PC-9 (cell line): ENCODE measurements at regions not wholly inside any gene's neighbourhood (a gene's known extent, or its start where the extent isn't known, plus 50 kb on each side); places are given as distances from the start of the nearest gene placed in this dataset.

Experiments used
- BruUV-seq: library from RNA; stranded (reverse); fragments of 400-500 nt; replicated peaks from 2 replicates; lab custom pipeline; 2021; lab: Mats Ljungman, UMichigan
- CTCF ChIA-PET: fragments of 300-600 bp; sonication (Branson Sonifier 250); formaldehyde crosslinking; loops from one replicate; lab custom pipeline; 2022; ENCODE audit warnings: antibody characterized with exemption; lab: Charles Lee
- POLR2A ChIA-PET: fragments of 300-600 bp; sonication (Branson Sonifier 250); formaldehyde crosslinking; loops from one replicate; lab custom pipeline; 2022; ENCODE audit warnings: antibody characterized with exemption; ENCODE audit not compliant: unreplicated experiment; lab: Charles Lee
- DNase-seq, 2 experiments: peaks; one replicate each; pipeline versions ENCODE4 v3.0.0 to v3.0.0-alpha.2; 2015 to 2022; ENCODE audit warnings: mixed read lengths in 1 of 2
- H2AFZ ChIP-seq: fragments of 200-600 bp; sonication (generic); 2 replicates; pipeline ENCODE4 v1.8.1; 2017; ENCODE audit warnings: antibody characterized with exemption
- H3F3A ChIP-seq: fragments of 200-600 bp; sonication (generic); 2 replicates; pipeline ENCODE4 v1.8.1; 2017; ENCODE audit warnings: antibody characterized with exemption, mild to moderate bottlenecking, low read depth; ENCODE audit not compliant: insufficient read depth
- H3K27ac ChIP-seq: fragments of 200-600 bp; sonication (generic); 2 replicates; pipeline ENCODE4 v1.6.1; 2016; ENCODE audit warnings: mixed run types
- H3K27me3 ChIP-seq: fragments of 200-600 bp; sonication (generic); 2 replicates; pipeline ENCODE4 v1.6.1; 2016; ENCODE audit warnings: low read depth, mixed run types; ENCODE audit not compliant: insufficient read depth
- H3K36me3 ChIP-seq: fragments of 200-600 bp; sonication (generic); 2 replicates; pipeline ENCODE4 v1.6.1; 2016; ENCODE audit warnings: low read depth, mixed run types
- H3K4me1 ChIP-seq: fragments of 200-600 bp; sonication (generic); replicated peaks from 2 replicates; pipeline ENCODE4 v1.6.1; 2016; ENCODE audit warnings: mixed run types; ENCODE audit not compliant: insufficient read depth
- H3K4me2 ChIP-seq: fragments of 200-600 bp; sonication (generic); 2 replicates; pipeline ENCODE4 v1.6.1; 2017; ENCODE audit warnings: mixed run types
- H3K4me3 ChIP-seq: fragments of 200-600 bp; sonication (generic); 2 replicates; pipeline ENCODE4 v1.6.1; 2016; ENCODE audit warnings: mixed run types
- H3K79me2 ChIP-seq: fragments of 200-600 bp; sonication (generic); 2 replicates; pipeline ENCODE4 v1.6.1; 2017; ENCODE audit warnings: low read depth, mixed run types
- H3K9me2 ChIP-seq: fragments of 200-600 bp; sonication (generic); 2 replicates; pipeline ENCODE4 v1.8.1; 2017; ENCODE audit warnings: mild to moderate bottlenecking; ENCODE audit not compliant: insufficient read depth
- H3K9me3 ChIP-seq: fragments of 200-600 bp; sonication (generic); 2 replicates; pipeline ENCODE4 v1.8.1; 2016; ENCODE audit warnings: low read depth; ENCODE audit not compliant: insufficient read depth
- H4K20me1 ChIP-seq: fragments of 200-600 bp; sonication (generic); 2 replicates; pipeline ENCODE4 v1.8.1; 2017; ENCODE audit not compliant: insufficient read depth
- CTCF ChIP-seq: fragments of 200-600 bp; sonication (generic); conservative IDR thresholded peaks from 2 replicates; pipeline ENCODE4 v1.6.1; 2017; ENCODE audit warnings: mixed run types, antibody characterized with exemption, mild to moderate bottlenecking, moderate library complexity
- EZH2 ChIP-seq: fragments of 200-600 bp; sonication (generic); IDR thresholded peaks from 2 replicates; pipeline ENCODE4 v1.8.0; 2017; ENCODE audit warnings: antibody characterized with exemption, low read depth
- intact Hi-C: fragments of 100-400 bp; cut with micrococcal nuclease; formaldehyde crosslinking; loops from one replicate; pipeline ENCODE4 v1.10.0; 2022; ENCODE audit not compliant: unreplicated experiment

- intact Hi-C loops: loop anchor here (2.0 to 5.0 kb wide), 5 partner anchors 89 to 225 kb away; partner anchors contain the start of gene MED13L
- no peak for DNase-seq
- Histone ChIP-seq H2AFZ (no peak overlapping the region), H4K20me1 (no peaks in the 10 kb centered on the region), H3K4me1 (peaks cover 22% of the 10 kb centered on the region), H3K4me2 (peak overlapping the region; percentile 37), H3K27ac (peak overlapping the region; percentile 90), H3K27me3 (no peaks in the 10 kb centered on the region), H3F3A (peaks cover 23% of the 10 kb centered on the region), H3K79me2 (no peaks in the 10 kb centered on the region), H3K9me3 (no peaks in the 10 kb centered on the region), H3K36me3 (no peaks in the 10 kb centered on the region), H3K4me3 (no peak overlapping the region; the same call in 1 of the 2 replicates), H3K9me2 (no peaks in the 10 kb centered on the region)
- BruUV-seq: no TSS peak
- ChIA-PET POLR2A (interaction anchor here (0.6 kb wide), 1 partner anchor 66 kb away, joined by 3 read pairs; no protein-coding TSS in a partner anchor), CTCF (interaction anchor here (0.7 kb wide), 1 partner anchor 220 kb away, joined by 6 read pairs; no protein-coding TSS in a partner anchor)
- TF ChIP-seq EZH2 (no peak), CTCF (no peak)
These were observed 56.9 kb upstream of the MAP1LC3B2 start for GRCh38 chr12:116502141-116502725.

- no peaks in the 10 kb centered on the region for H3K27me3 ChIP-seq
- no peaks in the 10 kb centered on the region for H3K79me2 ChIP-seq
- H2AFZ ChIP-seq: no peak overlapping the region
- no TSS peak for BruUV-seq
- H3K4me2 ChIP-seq: peak overlapping the region; percentile 37
- ChIA-PET POLR2A (interaction anchor here (0.5 to 0.6 kb wide), 4 partner anchors 67 to 227 kb away, joined by 3 to 9 read pairs (median 4); no protein-coding TSS in a partner anchor), CTCF (interaction anchor here (0.7 kb wide), 1 partner anchor 221 kb away, joined by 6 read pairs; no protein-coding TSS in a partner anchor)
- intact Hi-C loops: loop anchor here (1.0 to 5.0 kb wide), 9 partner anchors 25 to 226 kb away; partner anchors contain the start of genes MAP1LC3B2 and MED13L
- peak overlapping the region; percentile 90 for H3K27ac ChIP-seq
- H3K36me3 ChIP-seq: no peaks in the 10 kb centered on the region
- H3K9me3 ChIP-seq: no peaks in the 10 kb centered on the region
- no peaks in the 10 kb centered on the region for H4K20me1 ChIP-seq
- no peaks in the 10 kb centered on the region for H3K9me2 ChIP-seq
- peak; percentile 76 to 100 for DNase-seq
- H3F3A ChIP-seq: peaks cover 23% of the 10 kb centered on the region
- H3K4me1 ChIP-seq: peaks cover 17% of the 10 kb centered on the region
- TF ChIP-seq EZH2 (no peak), CTCF (no peak)
- H3K4me3 ChIP-seq: no peak overlapping the region; the same call in 1 of the 2 replicates
These were observed 56.1 kb upstream of the MAP1LC3B2 start for GRCh38 chr12:116502989-116503496.

GRCh38 chr12:116504438-116504837, 54.7 kb upstream of the MAP1LC3B2 start:
- no peaks in the 10 kb centered on the region for H3K9me3 ChIP-seq
- H3K27me3 ChIP-seq: no peaks in the 10 kb centered on the region
- no peaks in the 10 kb centered on the region for H4K20me1 ChIP-seq
- CTCF ChIA-PET: no interaction called here
- no peak overlapping the region for H3K4me2 ChIP-seq
- H3K36me3 ChIP-seq: no peaks in the 10 kb centered on the region
- no peak overlapping the region for H3K4me3 ChIP-seq
- no peaks in the 10 kb centered on the region for H3K79me2 ChIP-seq
- POLR2A ChIA-PET: no interaction called here
- H3F3A ChIP-seq: peaks cover 23% of the 10 kb centered on the region
- intact Hi-C loops: loop anchor here (5.0 kb wide), 2 partner anchors 153 to 193 kb away; no protein-coding TSS in a partner anchor
- H3K9me2 ChIP-seq: no peaks in the 10 kb centered on the region
- H3K4me1 ChIP-seq: peaks cover 17% of the 10 kb centered on the region
- no TSS peak for BruUV-seq
- no peak overlapping the region for H2AFZ ChIP-seq
- no peak for DNase-seq
- H3K27ac ChIP-seq: no peak overlapping the region
- TF ChIP-seq EZH2: no peak
- no peak for TF ChIP-seq CTCF
